ENCODE measurements at regions not wholly inside any gene's neighbourhood (a gene's known extent, or its start where the extent isn't known, plus 50 kb on each side); places are given as distances from the start of the nearest gene placed in this dataset.
"Not testable (repeated sequence)": the region's sequence is repeated elsewhere in the genome, so short reads cannot be mapped to it uniquely, and the experiment has no call there.

DNA sequence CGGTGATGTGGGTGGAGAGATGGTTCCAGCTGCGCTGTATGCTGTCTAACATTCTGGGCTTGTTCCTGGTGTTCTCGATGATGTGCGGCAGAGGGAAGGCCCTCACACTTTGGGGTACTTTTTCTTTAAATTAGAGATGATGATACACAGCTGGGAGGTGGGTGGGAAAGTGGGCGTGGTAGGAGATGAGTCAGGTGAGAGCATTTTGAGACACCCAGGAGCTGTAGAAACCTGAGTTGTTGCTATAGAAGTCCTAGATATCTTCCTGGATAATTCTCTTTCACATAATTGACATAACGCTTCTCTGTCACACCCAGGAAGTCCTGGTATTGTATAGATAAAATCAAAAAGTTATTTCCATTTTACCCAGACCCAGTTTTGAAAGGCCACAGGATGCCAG is 103.8 kb upstream of the ALKAL2 start:
- 72% methylated on average over 6 of the region's 6 CpGs for WGBS
- no peaks in the 10 kb centered on the region for H3K4me1 ChIP-seq (ENCODE audit: insufficient read depth)

DNA sequence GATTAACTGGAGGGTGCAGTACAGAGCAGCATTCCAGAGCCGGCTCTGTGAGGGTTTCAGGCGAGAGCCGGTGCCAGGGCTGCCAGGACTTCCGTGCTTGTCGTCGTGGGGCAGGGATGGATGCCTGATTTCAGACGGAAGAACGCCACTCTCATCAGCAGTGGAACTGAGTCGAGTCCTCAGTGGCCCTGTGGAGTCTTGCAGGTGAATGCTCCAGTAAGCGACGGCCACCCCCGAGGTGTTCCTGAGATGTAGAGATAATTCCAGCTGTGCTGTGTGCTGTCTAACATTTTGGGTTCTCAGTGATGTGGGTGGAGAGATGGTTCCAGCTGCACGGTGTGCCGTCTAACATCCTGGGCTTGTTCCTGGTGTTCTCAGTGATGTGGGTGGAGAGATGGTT is 103.1 kb upstream of the ALKAL2 start:
- no peak for DNase-seq (ENCODE audit: extremely low spot score)
- 76% methylated on average over 14 of the region's 14 CpGs for WGBS
- H3K4me1 ChIP-seq (ENCODE audit: insufficient read depth): no peaks in the 10 kb centered on the region
- no peaks in the 10 kb centered on the region for H3K36me3 ChIP-seq (ENCODE audit: insufficient read depth)
- H3K27ac ChIP-seq (ENCODE audit: low read depth): no peak overlapping the region
- no peak overlapping the region for H3K4me3 ChIP-seq (ENCODE audit: low read depth, low read length)

More for the DNA sequence above, 103.8 kb upstream of the ALKAL2 start:
- H3K4me3 ChIP-seq (ENCODE audit: low read depth, low read length): no peak overlapping the region
- no peak for DNase-seq (ENCODE audit: extremely low spot score)
- H3K27ac ChIP-seq (ENCODE audit: low read depth): no peak overlapping the region
- H3K36me3 ChIP-seq (ENCODE audit: insufficient read depth): no peaks in the 10 kb centered on the region

DNA sequence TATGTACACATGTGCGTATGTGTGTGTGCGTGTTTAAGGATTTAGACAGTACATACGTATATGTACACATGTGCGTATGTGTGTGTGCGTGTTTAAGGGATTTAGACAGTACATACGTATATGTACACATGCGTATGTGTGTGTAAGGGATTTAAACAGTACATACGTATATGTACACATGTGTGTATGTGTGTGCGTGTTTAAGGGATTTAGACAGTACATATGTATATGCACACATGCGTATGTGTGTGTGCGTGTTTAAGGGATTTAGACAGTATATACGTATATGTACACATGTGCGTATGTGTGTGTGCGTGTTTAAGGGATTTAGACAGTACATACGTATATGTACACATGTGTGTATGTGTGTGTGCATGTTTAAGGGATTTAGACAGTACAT is 102.1 kb upstream of the ALKAL2 start:
- not testable (repeated sequence) for H3K4me1 ChIP-seq (ENCODE audit: insufficient read depth); H3K4me3 ChIP-seq (ENCODE audit: low read depth, low read length); DNase-seq (ENCODE audit: extremely low spot score); H3K36me3 ChIP-seq (ENCODE audit: insufficient read depth); H3K27ac ChIP-seq (ENCODE audit: low read depth)
- WGBS: 97% methylated on average over 15 of the region's 15 CpGs

DNA sequence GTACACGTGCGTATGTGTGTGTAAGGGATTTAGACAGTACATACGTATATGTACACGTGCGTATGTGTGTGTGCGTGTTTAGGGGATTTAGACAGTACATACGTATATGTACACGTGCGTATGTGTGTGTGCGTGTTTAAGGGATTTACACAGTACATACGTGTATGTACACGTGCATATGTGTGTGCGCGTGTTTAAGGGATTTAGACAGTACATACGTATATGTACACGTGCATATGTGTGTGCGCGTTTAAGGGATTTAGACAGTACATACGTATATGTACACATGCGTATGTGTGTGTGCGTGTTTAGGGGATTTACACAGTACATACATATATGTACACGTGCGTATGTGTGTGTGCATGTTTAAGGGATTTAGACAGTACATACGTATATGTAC is 100.9 kb upstream of the ALKAL2 start:
- not testable (repeated sequence) for H3K36me3 ChIP-seq (ENCODE audit: insufficient read depth); H3K4me1 ChIP-seq (ENCODE audit: insufficient read depth); H3K4me3 ChIP-seq (ENCODE audit: low read depth, low read length); DNase-seq (ENCODE audit: extremely low spot score); H3K27ac ChIP-seq (ENCODE audit: low read depth)
- WGBS: 98% methylated on average over 24 of the region's 24 CpGs

DNA sequence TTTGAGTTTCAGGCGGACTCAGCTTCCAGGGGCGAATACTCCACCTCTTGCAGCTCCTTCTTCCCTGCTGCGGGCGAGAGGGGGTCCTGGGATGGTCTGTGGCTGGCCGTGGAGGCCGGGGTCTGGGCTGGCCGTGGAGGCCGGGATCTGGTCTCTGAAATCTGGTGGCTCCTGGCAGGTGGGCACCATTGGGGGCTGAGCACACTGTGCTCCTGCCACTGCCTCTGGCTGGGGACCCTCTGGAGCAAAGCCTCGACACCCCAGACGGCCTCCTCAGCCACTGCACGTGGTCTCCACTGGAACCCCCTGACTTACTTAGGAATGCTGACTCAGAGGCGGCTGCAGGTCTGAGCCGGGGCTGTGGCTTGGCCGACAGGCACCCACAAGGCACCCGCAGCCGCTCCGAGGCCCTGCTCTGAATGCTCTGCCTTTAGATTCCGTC is 100.1 kb upstream of the ALKAL2 start:
- no peak overlapping the region for H3K27ac ChIP-seq (ENCODE audit: low read depth)
- no peak for DNase-seq (ENCODE audit: extremely low spot score)
- 85% methylated on average over 18 of the region's 18 CpGs for WGBS
- no peaks in the 10 kb centered on the region for H3K36me3 ChIP-seq (ENCODE audit: insufficient read depth)
- no peak overlapping the region for H3K4me3 ChIP-seq (ENCODE audit: low read depth, low read length)
- H3K4me1 ChIP-seq (ENCODE audit: insufficient read depth): no peaks in the 10 kb centered on the region

DNA sequence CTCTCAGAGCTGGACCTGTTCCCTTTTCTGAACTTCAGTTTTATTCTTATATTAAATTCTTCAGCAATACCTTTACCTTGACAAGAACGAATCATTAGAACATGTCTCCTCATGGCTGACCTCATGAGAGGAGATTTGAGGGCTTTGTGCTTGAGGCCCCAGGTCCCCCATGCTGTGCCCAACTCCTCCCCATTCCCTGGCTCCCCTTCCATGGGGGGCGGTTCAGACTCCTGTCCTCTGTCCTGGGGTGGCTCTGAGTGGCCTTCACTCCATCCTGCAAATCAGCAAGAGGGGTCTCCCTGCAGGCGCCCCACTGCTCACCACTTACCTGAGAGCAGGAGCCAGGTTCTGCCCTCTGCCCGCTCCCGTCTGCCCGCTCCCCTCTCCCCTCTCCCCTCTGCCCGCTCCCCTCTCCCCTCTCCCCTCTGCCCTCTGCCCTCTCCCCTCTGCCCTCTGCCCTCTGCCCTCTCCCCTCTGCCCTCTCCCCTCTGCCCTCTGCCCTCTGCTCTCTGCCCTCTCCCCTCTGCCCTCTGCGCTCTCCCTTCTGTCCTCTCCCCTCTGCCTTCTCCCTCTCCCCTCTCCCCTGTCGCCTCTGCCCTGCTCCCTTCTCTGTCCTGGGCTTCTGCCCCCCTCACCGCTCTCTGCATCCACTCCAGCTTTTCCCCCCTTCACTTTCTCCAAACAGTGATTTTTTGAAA is 98.7 kb upstream of the ALKAL2 start:
- DNase-seq (ENCODE audit: extremely low spot score): no peak
- Histone ChIP-seq H3K36me3 (ENCODE audit: insufficient read depth) (no peaks in the 10 kb centered on the region), H3K4me1 (ENCODE audit: insufficient read depth) (no peaks in the 10 kb centered on the region), H3K4me3 (ENCODE audit: low read depth, low read length) (no peak overlapping the region), H3K27ac (ENCODE audit: low read depth) (no peak overlapping the region)
- WGBS: 79% methylated on average over 10 of the region's 10 CpGs

DNA sequence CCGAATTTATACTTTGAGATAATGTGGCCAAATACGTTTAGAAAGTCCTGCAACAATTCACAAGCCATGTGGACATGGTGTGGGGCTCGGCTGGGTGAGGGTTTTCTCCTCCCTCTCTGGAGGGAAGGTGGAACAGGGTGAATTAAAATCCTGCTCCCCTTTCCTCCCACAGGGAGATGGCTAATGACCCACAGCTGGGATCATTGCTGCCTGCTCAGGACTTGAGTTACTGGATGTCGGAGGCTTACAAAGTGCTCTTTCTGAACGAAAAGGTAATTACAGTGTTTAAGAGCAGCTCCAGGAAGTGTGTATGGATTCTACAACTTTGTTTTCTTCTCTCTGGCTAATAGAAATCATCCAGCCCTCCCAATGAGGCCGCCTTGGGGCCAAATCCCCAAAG is 97.9 kb upstream of the ALKAL2 start:
- Histone ChIP-seq H3K4me1 (ENCODE audit: insufficient read depth) (no peaks in the 10 kb centered on the region), H3K36me3 (ENCODE audit: insufficient read depth) (no peaks in the 10 kb centered on the region), H3K27ac (ENCODE audit: low read depth) (no peak overlapping the region), H3K4me3 (ENCODE audit: low read depth, low read length) (no peak overlapping the region)
- WGBS: 54% methylated on average over 6 of the region's 6 CpGs
- no peak for DNase-seq (ENCODE audit: extremely low spot score)

GRCh38 chr2:385061-385460 is 97.2 kb upstream of the ALKAL2 start:
- 91% methylated on average over 9 of the region's 9 CpGs for WGBS
- Histone ChIP-seq H3K27ac (ENCODE audit: low read depth) (no peak overlapping the region), H3K4me3 (ENCODE audit: low read depth, low read length) (no peak overlapping the region), H3K36me3 (ENCODE audit: insufficient read depth) (no peaks in the 10 kb centered on the region), H3K4me1 (ENCODE audit: insufficient read depth) (no peaks in the 10 kb centered on the region)
- no peak for DNase-seq (ENCODE audit: extremely low spot score)

GRCh38 chr2:383888-384287 is 96.0 kb upstream of the ALKAL2 start:
- no peaks in the 10 kb centered on the region for H3K36me3 ChIP-seq (ENCODE audit: insufficient read depth)
- WGBS: 78% methylated on average over 10 of the region's 10 CpGs
- no peak overlapping the region for H3K27ac ChIP-seq (ENCODE audit: low read depth)
- no peak overlapping the region for H3K4me3 ChIP-seq (ENCODE audit: low read depth, low read length)
- H3K4me1 ChIP-seq (ENCODE audit: insufficient read depth): no peaks in the 10 kb centered on the region
- no peak for DNase-seq (ENCODE audit: extremely low spot score)

- DNase-seq (ENCODE audit: extremely low spot score): no peak
- Histone ChIP-seq H3K36me3 (ENCODE audit: insufficient read depth) (no peaks in the 10 kb centered on the region), H3K27ac (ENCODE audit: low read depth) (no peak overlapping the region), H3K4me3 (ENCODE audit: low read depth, low read length) (no peak overlapping the region), H3K4me1 (ENCODE audit: insufficient read depth) (no peaks in the 10 kb centered on the region)
- 31% methylated on average over 13 of the region's 13 CpGs for WGBS
These were observed 95.3 kb upstream of the ALKAL2 start for GRCh38 chr2:383178-383577.

- Histone ChIP-seq H3K4me3 (ENCODE audit: low read depth, low read length) (no peak overlapping the region), H3K4me1 (ENCODE audit: insufficient read depth) (no peaks in the 10 kb centered on the region), H3K27ac (ENCODE audit: low read depth) (no peak overlapping the region), H3K36me3 (ENCODE audit: insufficient read depth) (no peaks in the 10 kb centered on the region)
- WGBS: 72% methylated on average over 7 of the region's 7 CpGs
- DNase-seq (ENCODE audit: extremely low spot score): no peak
These were observed 94.8 kb upstream of the ALKAL2 start for GRCh38 chr2:382728-383022.

- Histone ChIP-seq H3K36me3 (ENCODE audit: insufficient read depth) (no peaks in the 10 kb centered on the region), H3K4me3 (ENCODE audit: low read depth, low read length) (no peak overlapping the region), H3K4me1 (ENCODE audit: insufficient read depth) (no peaks in the 10 kb centered on the region), H3K27ac (ENCODE audit: low read depth) (no peak overlapping the region)
- no peak for DNase-seq (ENCODE audit: extremely low spot score)
- WGBS: 38% methylated on average over 20 of the region's 20 CpGs
These were observed 94.2 kb upstream of the ALKAL2 start for GRCh38 chr2:381941-382727.

DNA sequence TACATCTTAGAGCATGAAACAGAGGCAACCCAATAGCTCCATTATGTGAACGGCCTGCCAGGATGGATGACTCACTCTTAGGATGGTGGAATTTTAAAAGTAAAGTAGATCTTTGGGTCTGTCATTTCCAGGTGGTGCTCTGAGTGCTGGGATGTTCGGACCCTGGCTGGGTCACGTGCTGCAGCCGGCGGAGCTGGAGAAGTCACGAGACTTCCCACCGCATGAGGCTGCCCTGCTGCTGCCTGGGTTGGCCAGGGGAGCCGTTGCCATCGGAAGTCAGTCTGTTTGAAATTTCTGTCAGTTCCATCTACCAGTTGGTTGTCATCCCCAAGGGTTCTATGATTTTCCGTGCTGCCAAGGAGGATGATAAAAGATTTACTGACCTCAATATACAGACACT is 93.3 kb upstream of the ALKAL2 start:
- Histone ChIP-seq H3K4me1 (ENCODE audit: insufficient read depth) (no peaks in the 10 kb centered on the region), H3K27ac (ENCODE audit: low read depth) (no peak overlapping the region), H3K36me3 (ENCODE audit: insufficient read depth) (no peaks in the 10 kb centered on the region), H3K4me3 (ENCODE audit: low read depth, low read length) (no peak overlapping the region)
- DNase-seq (ENCODE audit: extremely low spot score): no peak
- 84% methylated on average over 10 of the region's 10 CpGs for WGBS

DNA sequence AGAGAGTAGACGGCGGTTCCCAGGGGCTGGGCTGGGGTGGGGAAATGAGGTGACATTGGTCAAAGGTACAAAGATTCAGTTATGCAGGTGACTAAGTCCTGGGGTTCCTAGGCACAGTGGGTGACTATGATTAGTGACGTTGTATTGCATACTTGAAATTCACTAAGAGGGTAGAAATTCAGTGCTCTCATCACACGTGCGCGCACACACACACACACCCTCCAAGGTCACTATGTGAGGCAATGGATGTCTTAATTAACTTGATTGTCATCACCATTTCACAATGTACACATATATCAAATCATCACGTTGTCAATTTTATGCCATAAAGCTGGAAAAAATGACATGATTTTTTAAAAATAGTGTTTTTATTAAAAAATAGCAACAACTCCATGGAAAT is 92.9 kb upstream of the ALKAL2 start:
- H3K27ac ChIP-seq (ENCODE audit: low read depth): no peak overlapping the region
- H3K4me3 ChIP-seq (ENCODE audit: low read depth, low read length): no peak overlapping the region
- H3K4me1 ChIP-seq (ENCODE audit: insufficient read depth): no peaks in the 10 kb centered on the region
- H3K36me3 ChIP-seq (ENCODE audit: insufficient read depth): no peaks in the 10 kb centered on the region
- DNase-seq (ENCODE audit: extremely low spot score): no peak
- WGBS: 92% methylated on average over 7 of the region's 7 CpGs
